B cell (primary cell): ENCODE measurements at regions not wholly inside any gene's neighbourhood (a gene's known extent, or its start where the extent isn't known, plus 50 kb on each side); places are given as distances from the start of the nearest gene placed in this dataset.

Source experiments
- ATAC-seq: fragments of 200-7000 bp; cut with Tn5 transposase; one replicate; pipeline ENCODE4 v1.10.0; 2021; ENCODE audit warnings: low read depth, mild to moderate bottlenecking, moderate number of reproducible peaks, moderate library complexity
- CTCF ChIA-PET: fragments of 350-600 bp; sonication (Branson Sonifier 250); formaldehyde crosslinking; loops from one replicate; lab custom pipeline; 2021; ENCODE audit warnings: antibody characterized with exemption, inconsistent platforms; lab: Charles Lee
- POLR2A ChIA-PET: fragments of 350-600 bp; sonication (Branson Sonifier 250); formaldehyde crosslinking; loops from one replicate; lab custom pipeline; 2021; ENCODE audit warnings: antibody characterized with exemption; lab: Charles Lee
- DNase-seq: peaks from one replicate; pipeline ENCODE4 v3.0.0; 2013
- H2AFZ ChIP-seq: 2 replicates; pipeline ENCODE4 v1.6.1; 2012; ENCODE audit warnings: mild to moderate bottlenecking, low read depth, low read length; ENCODE audit not compliant: insufficient read depth, poor library complexity, severe bottlenecking
- H3K27ac ChIP-seq, 2 donors: 1 replicate in 1 of 2; 2 replicates in 1 of 2; pipeline ENCODE4 v1.5.1; 2012 to 2013; ENCODE audit warnings: low read length in 2 of 2, mild to moderate bottlenecking in 2 of 2, moderate library complexity in 1 of 2
- H3K27me3 ChIP-seq, 4 experiments: fragments of 200-600 bp in 1 of 4; sonication (generic) in 1 of 4; replicated peaks in 1 of 4; 1 replicate in 2 of 4; 2 replicates in 2 of 4; pipeline versions ENCODE4 v1.6.1 to v1.7.0; 2013 to 2016; ENCODE audit warnings: low read length in 3 of 4, mild to moderate bottlenecking in 2 of 4, mixed read lengths in 1 of 4, moderate library complexity in 1 of 4; ENCODE audit not compliant: insufficient read depth in 4 of 4, control insufficient read depth in 3 of 4; ENCODE audit errors: control extremely low read depth in 1 of 4
- H3K36me3 ChIP-seq, 2 experiments: replicated peaks in 1 of 2; 1 replicate in 1 of 2; 2 replicates in 1 of 2; pipeline versions ENCODE4 v1.6.1 to v1.7.1; 2013; ENCODE audit warnings: low read length in 1 of 2; ENCODE audit not compliant: insufficient read depth in 2 of 2, control insufficient read depth in 1 of 2; ENCODE audit errors: control extremely low read depth in 1 of 2, extremely low read depth in 1 of 2
- H3K4me1 ChIP-seq, 2 donors: fragments of 200-600 bp in 1 of 2; sonication (generic) in 1 of 2; 1 replicate in 1 of 2; 2 replicates in 1 of 2; pipeline versions ENCODE4 v1.5.1 to v1.6.1; 2013 to 2017; ENCODE audit warnings: low read length in 2 of 2; ENCODE audit not compliant: control insufficient read depth in 2 of 2, insufficient read depth in 2 of 2
- H3K4me2 ChIP-seq: replicated peaks from 2 replicates; pipeline ENCODE3; 2012; ENCODE audit warnings: mild to moderate bottlenecking, low read depth, low read length; ENCODE audit not compliant: poor library complexity, severe bottlenecking
- H3K4me3 ChIP-seq, 5 experiments: fragments of 200-600 bp in 1 of 5; sonication (generic) in 1 of 5; 1 replicate in 3 of 5; 2 replicates in 2 of 5; pipeline versions ENCODE4 v1.5.1 to v1.7.0; 2011 to 2016; ENCODE audit warnings: low read length in 4 of 5, mild to moderate bottlenecking in 4 of 5, low read depth in 2 of 5, control low read depth in 1 of 5, moderate library complexity in 1 of 5; ENCODE audit not compliant: insufficient read depth in 1 of 5; ENCODE audit errors: control extremely low read depth in 1 of 5, extremely low read depth in 1 of 5
- H3K79me2 ChIP-seq: fragments of 200-600 bp; sonication (generic); one replicate; pipeline ENCODE4 v1.6.0; 2016; ENCODE audit warnings: low read length; ENCODE audit not compliant: control insufficient read depth, insufficient read depth
- H3K9ac ChIP-seq: fragments of 200-600 bp; sonication (generic); 2 replicates; pipeline ENCODE4 v1.6.1; 2017; ENCODE audit warnings: mild to moderate bottlenecking, low read length, moderate library complexity
- H3K9me3 ChIP-seq, 3 donors: one replicate each; pipeline versions ENCODE4 v1.6.1 to v1.7.1; 2013; ENCODE audit warnings: low read length in 2 of 3; ENCODE audit not compliant: control insufficient read depth in 2 of 3, insufficient read depth in 1 of 3; ENCODE audit errors: control extremely low read depth in 1 of 3
- H4K20me1 ChIP-seq: 2 replicates; pipeline ENCODE4 v1.6.0; 2012; ENCODE audit warnings: mild to moderate bottlenecking, low read length; ENCODE audit not compliant: insufficient read depth, control insufficient read depth, poor library complexity, severe bottlenecking
- H3K27ac Mint-ChIP-seq: one replicate; pipeline ENCODE4 v1.8.0; 2021; ENCODE audit warnings: mixed read lengths
- H3K27me3 Mint-ChIP-seq: one replicate; pipeline ENCODE4 v1.8.0; 2021; ENCODE audit warnings: mixed read lengths
- H3K4me1 Mint-ChIP-seq: one replicate; pipeline ENCODE4 v1.8.0; 2021; ENCODE audit warnings: mixed read lengths
- H3K4me3 Mint-ChIP-seq: one replicate; pipeline ENCODE4 v1.8.0; 2021; ENCODE audit warnings: mixed read lengths
- H3K9me3 Mint-ChIP-seq: one replicate; pipeline ENCODE4 v1.8.0; 2022; ENCODE audit warnings: mixed read lengths; ENCODE audit not compliant: insufficient read depth
- CTCF ChIP-seq: fragments of 200-600 bp; IDR thresholded peaks from one replicate; pipeline ENCODE4 v1.8.0; 2022; ENCODE audit warnings: antibody characterized with exemption, mild to moderate bottlenecking
- EZH2 ChIP-seq: IDR thresholded peaks from 2 replicates; pipeline ENCODE4 v1.6.1; 2012; ENCODE audit warnings: borderline replicate concordance, low read depth, mild to moderate bottlenecking, moderate library complexity, low read length; ENCODE audit not compliant: insufficient read depth, poor library complexity, severe bottlenecking
- WGBS: methylation state at CpG from one replicate; pipeline ENCODE4 v1.1.5; 2013; ENCODE audit warnings: missing lambda C conversion rate; ENCODE audit not compliant: insufficient coverage; 5-methylcytosine and 5-hydroxymethylcytosine counted together
- intact Hi-C: fragments of 100-400 bp; cut with micrococcal nuclease; formaldehyde crosslinking; loops from one replicate; pipeline ENCODE4 v1.10.0; 2022

GRCh38 chr15:69701198-69701597 lies 248.6 kb downstream of the RPLP1 start:
- CTCF ChIA-PET = no interaction called here
- no peaks in the 10 kb centered on the region for H3K36me3 ChIP-seq
- 84% methylated on average over 2 of the region's 3 CpGs for WGBS

More at GRCh38 chr15:69701198-69701597, 248.6 kb downstream of the RPLP1 start:
- peaks cover 0 to 3% (median 0%) of the 10 kb centered on the region in 4 experiments for H3K27me3 ChIP-seq
- no peak overlapping the region for H3K4me2 ChIP-seq
- POLR2A ChIA-PET = no interaction called here
- no peak overlapping the region for H3K27ac Mint-ChIP-seq
- peaks cover 3% of the 10 kb centered on the region for H3K9me3 Mint-ChIP-seq
- H3K9ac ChIP-seq = no peak overlapping the region
- H3K4me3 Mint-ChIP-seq = no peak overlapping the region
- no peak overlapping the region for H3K4me3 ChIP-seq
- peaks cover 0 to 7% (median 0%) of the 10 kb centered on the region in 3 donors for H3K9me3 ChIP-seq
- peaks cover 14 to 16% of the 10 kb centered on the region in 2 donors for H3K4me1 ChIP-seq
- H3K27me3 Mint-ChIP-seq = peaks cover 10% of the 10 kb centered on the region
- H3K4me1 Mint-ChIP-seq = peaks cover 15% of the 10 kb centered on the region
- DNase-seq (no peak), ATAC-seq (no peak)
- H3K27ac ChIP-seq = no peak overlapping the region
- H3K79me2 ChIP-seq = no peaks in the 10 kb centered on the region
- no peaks in the 10 kb centered on the region for H4K20me1 ChIP-seq
- TF ChIP-seq CTCF = no peak
- TF ChIP-seq EZH2 = no peak
- intact Hi-C loops = no loop called here
- no peak overlapping the region for H2AFZ ChIP-seq
